Lower leg skin (tissue), 4 donors: ENCODE measurements at regions not wholly inside any gene's neighbourhood (a gene's known extent, or its start where the extent isn't known, plus 50 kb on each side); places are given as distances from the start of the nearest gene placed in this dataset.

ENCODE experiments used
- DNase-seq, 2 donors: peaks; one replicate each; pipeline ENCODE4 v3.0.0-alpha.2; 2019; ENCODE audit warnings: low spot score in 2 of 2
- H3K4me3 ChIP-seq: fragments of 200-600 bp; sonication (generic); 2 replicates; pipeline ENCODE4 v1.5.1; 2017; ENCODE audit warnings: mild to moderate bottlenecking, low read depth; ENCODE audit not compliant: poor library complexity, severe bottlenecking
- CTCF ChIP-seq, 3 donors: fragments of 450-650 bp; IDR thresholded peaks; one replicate each; pipeline ENCODE4 v1.5.1; 2016; ENCODE audit warnings: antibody characterized with exemption in 3 of 3, mild to moderate bottlenecking in 3 of 3, moderate library complexity in 2 of 3
- POLR2A ChIP-seq, 2 donors: fragments of 450-650 bp; IDR thresholded peaks; one replicate each; pipeline ENCODE4 v1.6.1; 2016 to 2017; ENCODE audit warnings: antibody characterized with exemption in 2 of 2, mild to moderate bottlenecking in 1 of 2, moderate library complexity in 1 of 2
- WGBS, 2 donors: methylation state at CpG; one replicate each; pipeline ENCODE4 v1.1.5; 2018; 5-methylcytosine and 5-hydroxymethylcytosine counted together
- intact Hi-C: fragments of 100-400 bp; cut with DNase I; formaldehyde crosslinking; loops from one replicate; pipeline ENCODE4 v1.15.0; 2023; ENCODE audit warnings: low total_unique reads

DNA sequence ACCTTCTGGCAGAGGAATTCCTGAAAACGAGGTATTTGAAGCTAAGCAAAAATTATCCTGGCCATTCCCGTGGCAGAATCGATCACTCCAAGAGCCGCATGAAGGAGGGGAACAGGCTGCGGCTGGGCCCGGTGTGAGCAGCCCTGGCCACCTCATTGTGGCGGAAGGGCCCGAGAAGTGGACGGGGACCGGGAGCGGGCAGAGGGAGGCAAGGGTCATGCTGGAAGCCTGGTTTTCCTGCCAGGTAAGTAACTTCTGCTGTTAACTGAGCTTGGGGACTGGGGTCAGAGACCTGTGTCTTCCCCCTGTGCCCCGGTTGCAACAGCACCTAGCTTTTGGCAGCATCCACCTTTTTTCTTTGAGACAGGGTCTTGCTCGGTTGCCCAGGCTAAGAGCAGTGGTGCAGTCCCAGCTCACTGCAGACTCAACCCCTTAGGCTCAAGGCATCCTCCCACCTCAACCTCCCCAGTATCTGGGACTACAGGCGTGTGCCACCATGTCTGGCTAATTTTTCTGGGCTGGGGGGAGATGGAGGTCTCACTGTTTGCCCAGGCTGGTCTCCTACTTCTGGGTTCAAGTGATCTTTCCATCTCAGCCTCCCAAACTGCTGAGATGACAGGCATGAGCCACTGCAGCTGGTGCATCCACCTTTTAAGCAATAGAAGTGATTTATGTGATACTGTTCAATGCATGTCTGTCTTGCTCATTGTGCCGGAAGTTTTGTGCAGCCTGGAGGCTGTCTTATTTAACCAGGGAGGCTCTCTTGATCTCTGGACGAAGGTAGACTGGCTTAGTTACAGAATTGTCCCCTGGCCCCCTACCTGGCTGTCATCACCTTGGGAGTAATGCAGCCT lies 174.0 kb upstream of the MYL2 start:
- DNase-seq = no peak
- H3K4me3 ChIP-seq = no peak overlapping the region
- WGBS, 2 donors = 59 to 70% methylated on average over 16 of the region's 16 CpGs
- TF ChIP-seq POLR2A (IDR thresholded peaks at IDR 0.05) (no peak), CTCF (IDR thresholded peaks at IDR 0.05) (no peak)
- intact Hi-C loops = no loop called here

DNA sequence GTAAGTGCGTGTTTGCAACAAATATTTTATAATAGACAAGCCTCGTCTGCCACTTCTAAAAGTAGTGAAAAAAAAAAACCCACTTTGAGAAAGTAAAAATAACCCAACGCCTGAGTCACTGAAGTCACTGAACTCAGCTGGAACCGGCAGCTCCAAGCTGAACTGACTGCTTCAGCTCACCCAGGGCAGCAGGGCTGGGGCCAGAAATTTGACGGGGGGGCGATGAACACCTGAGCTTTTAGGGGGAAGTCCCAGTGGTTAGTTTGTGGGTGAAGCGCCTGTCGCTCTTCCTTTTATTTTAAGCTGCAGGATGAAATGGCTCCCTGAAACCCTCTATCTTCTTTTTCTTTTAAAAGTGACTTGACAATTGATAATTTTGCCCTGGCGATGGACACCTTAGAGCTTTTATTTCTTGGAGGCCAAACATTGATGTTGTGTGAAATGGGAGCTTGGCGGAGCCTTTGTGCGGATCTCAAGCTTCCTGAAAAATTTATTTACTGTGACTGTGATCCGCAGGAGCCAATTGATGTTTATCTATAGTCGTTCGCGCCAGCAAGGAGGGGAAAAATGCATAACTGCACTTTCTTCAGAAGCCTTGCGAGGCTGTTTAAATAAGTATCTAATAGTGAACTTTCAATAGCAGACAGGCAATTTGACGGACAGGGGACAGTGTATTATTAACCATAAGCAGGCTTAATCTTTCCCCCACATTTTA lies 173.2 kb upstream of the MYL2 start:
- WGBS, 2 donors = 29 to 39% methylated on average over 17 of the region's 17 CpGs
- no peak for DNase-seq
- TF ChIP-seq CTCF (IDR thresholded peaks at IDR 0.05) (no peak), POLR2A (IDR thresholded peaks at IDR 0.05) (no peak)
- H3K4me3 ChIP-seq = no peak overlapping the region
- intact Hi-C loops = no loop called here

- WGBS, 2 donors = 84 to 89% methylated on average over 11 of the region's 11 CpGs
- intact Hi-C loops = no loop called here
- TF ChIP-seq POLR2A (IDR thresholded peaks at IDR 0.05) = no peak
- TF ChIP-seq CTCF (IDR thresholded peaks at IDR 0.05) = no peak
- no peak overlapping the region for H3K4me3 ChIP-seq
- DNase-seq = no peak
Measured at GRCh38 chr12:111091051-111091450, 170.7 kb upstream of the MYL2 start.

DNA sequence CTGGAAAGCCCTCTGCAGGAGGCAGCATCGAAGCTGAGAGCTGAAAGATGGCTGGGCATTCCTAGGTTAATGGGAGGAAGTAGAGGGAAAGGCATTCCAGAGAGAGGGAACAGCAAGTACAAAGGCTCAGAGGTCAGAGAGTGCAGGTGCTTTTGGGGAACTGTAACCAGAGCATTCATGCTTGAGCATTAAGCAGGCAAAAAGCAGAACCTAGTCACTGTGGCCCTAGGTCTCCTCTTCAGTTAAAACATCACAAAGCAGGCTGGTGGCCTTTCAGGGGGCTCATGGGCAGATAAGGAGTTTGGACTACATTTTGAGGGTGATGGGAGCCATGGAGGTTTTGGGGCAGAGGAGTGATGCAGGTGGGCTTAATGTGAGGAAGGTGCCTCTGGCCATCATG lies 169.2 kb upstream of the MYL2 start:
- TF ChIP-seq POLR2A (IDR thresholded peaks at IDR 0.05) (no peak), CTCF (IDR thresholded peaks at IDR 0.05) (no peak)

DNA sequence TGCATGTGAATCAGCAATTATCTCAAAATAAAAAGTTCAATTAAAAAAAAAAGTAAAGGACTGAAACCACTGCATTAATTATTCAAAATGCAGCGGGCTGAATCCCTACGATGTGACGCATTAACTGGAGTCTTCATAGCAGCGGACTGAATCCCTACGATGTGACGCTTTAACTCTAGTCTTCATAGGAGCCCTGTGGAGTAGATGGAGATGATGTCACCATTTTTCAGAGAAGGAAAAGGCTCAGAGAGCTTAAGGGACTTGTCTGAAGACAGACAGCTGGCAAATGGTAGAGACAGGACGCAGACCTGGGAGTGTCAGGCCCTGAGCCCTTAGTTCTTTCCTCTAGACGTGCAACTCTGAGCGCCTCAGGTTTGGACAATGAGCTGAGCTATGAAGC lies 168.0 kb upstream of the MYL2 start:
- intact Hi-C loops = no loop called here
- 84 to 86% methylated on average over 9 of the region's 9 CpGs for WGBS, 2 donors
- no peak for DNase-seq
- H3K4me3 ChIP-seq = no peak overlapping the region
- TF ChIP-seq CTCF (IDR thresholded peaks at IDR 0.05) (no peak), POLR2A (IDR thresholded peaks at IDR 0.05) (no peak)

More for the DNA sequence above, 169.2 kb upstream of the MYL2 start:
- no peak overlapping the region for H3K4me3 ChIP-seq
- DNase-seq = no peak
- intact Hi-C loops = no loop called here
- WGBS, 2 donors = 64 to 79% methylated on average over 1 of the region's 1 CpG
